Stimulated activated CD8-positive, alpha-beta memory T cell treated with anti-CD3 and anti-CD28 coated beads, Interleukin-2, amount 100 ng/mL, for 1 hour (primary cell): ENCODE measurements at regions not wholly inside any gene's neighbourhood (a gene's known extent, or its start where the extent isn't known, plus 50 kb on each side); places are given as distances from the start of the nearest gene placed in this dataset.

Experiments used
- DNase-seq, 2 donors: peaks; one replicate each; pipeline ENCODE4 v3.0.0-alpha.2; 2020; ENCODE audit warnings: low read depth in 2 of 2

GRCh38 chr2:9082158-9082557, 78.7 kb upstream of the MBOAT2 start:
- no peak for DNase-seq

DNA sequence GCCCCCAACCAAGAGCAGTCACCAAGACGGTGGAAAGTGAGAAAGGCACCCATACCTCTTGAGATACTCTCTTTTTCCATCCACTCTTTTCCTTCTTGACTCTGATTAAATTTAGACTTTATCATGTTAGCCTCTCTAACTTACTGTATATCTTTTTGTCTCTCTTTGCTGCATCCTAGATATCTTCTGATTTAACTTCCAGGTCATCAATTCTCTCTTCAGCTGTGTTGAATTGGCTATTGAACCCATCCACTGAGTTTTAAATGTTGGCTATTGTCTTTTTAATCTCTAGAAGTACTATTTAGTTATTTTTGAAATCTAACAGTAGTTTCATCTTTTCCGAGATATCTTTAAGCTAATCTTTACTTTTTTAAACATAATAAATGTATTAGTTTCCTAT, 78.3 kb upstream of the MBOAT2 start:
- DNase-seq = no peak

GRCh38 chr2:9078405-9078804, 74.9 kb upstream of the MBOAT2 start:
- no peak for DNase-seq

DNA sequence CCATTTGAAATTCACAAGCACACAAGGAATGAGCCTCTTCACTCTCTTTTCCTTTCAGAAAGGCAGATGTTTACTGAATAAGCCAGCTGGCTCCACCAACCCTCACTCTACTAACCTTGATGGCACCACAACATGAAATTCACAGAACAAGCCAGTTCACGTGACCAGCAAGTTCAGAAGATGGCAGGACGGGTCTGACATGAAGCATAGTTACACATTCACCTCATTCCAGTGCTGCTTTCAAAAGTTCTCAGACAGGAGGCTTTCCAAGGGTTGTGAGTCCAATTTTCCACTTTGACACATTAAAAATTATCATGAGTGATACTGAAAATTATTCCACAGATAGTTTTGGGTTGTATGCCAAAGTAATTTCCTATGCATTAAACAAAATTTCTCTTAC, 74.2 kb upstream of the MBOAT2 start:
- no peak for DNase-seq

- no peak for DNase-seq
Measured at GRCh38 chr2:9076755-9077154, 73.3 kb upstream of the MBOAT2 start.

DNA sequence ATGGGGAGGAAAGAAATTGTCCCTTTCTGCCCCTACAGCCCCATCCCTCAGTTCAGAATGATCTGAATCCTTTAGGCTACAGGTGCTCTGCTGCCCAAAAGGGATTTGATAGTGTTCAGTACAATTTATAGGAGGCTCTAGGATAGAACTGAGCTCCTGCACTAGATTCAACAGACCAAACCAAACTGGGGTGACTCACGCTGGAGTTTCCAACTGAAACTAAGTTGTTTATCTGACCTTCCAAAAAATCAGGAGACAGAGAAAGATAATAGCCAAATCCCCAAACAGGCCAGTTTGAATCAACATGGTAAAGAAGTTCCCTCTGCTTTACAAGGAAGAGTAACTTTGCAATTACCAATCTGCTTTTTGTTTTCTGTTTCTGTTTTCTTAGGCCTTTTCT, 72.7 kb upstream of the MBOAT2 start:
- no peak for DNase-seq

DNA sequence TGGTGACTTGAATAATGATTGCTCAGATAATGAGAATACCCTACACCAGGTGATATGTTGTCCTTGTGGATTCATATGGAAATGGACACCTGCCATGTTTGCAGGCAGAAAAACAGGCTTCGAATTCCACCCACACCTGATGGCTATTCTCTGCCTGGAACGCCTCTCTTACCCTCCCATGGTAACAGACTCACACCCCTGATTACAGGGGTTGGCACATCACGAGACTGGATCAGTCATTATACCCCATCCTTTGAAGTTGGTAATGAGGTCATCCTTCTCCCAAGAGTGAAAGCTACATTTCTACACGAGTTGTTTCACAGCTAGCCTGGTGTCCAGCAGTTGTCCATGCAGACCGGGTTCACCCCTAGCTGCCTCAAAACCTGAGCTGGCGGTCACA, 71.4 kb upstream of the MBOAT2 start:
- no peak for DNase-seq

DNA sequence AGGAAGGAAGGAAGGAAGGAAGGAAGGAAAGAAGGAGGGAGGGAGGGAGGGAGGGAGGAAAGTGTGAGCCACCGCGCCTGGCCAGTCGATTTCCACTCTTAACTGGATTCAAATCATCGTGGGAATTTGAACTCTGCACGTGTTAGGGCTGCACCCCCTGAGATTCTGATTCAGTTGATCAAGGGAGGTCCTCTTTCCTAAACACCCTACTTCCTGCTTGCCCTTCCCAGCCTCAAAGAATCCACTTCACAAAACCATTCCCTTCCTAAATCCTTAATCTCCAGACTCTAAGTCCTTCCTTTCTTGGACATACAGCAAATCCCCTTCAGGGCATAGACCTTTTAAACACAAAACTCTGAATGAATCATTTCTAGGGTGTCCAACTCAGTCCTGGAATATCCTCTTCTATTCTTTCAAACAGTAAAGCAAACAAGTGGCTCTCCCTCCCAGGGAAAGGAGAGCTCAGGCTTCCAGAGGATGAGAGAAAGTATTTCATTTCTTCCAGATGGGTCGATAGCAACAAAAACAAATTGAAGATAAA, 68.2 kb upstream of the MBOAT2 start:
- no peak for DNase-seq

- no peak for DNase-seq
Measured at GRCh38 chr2:9071032-9071431, 67.5 kb upstream of the MBOAT2 start.

- DNase-seq = no peak
Measured at GRCh38 chr2:9069543-9069942, 66.1 kb upstream of the MBOAT2 start.

GRCh38 chr2:9065901-9066300, 62.4 kb upstream of the MBOAT2 start:
- DNase-seq = no peak

DNA sequence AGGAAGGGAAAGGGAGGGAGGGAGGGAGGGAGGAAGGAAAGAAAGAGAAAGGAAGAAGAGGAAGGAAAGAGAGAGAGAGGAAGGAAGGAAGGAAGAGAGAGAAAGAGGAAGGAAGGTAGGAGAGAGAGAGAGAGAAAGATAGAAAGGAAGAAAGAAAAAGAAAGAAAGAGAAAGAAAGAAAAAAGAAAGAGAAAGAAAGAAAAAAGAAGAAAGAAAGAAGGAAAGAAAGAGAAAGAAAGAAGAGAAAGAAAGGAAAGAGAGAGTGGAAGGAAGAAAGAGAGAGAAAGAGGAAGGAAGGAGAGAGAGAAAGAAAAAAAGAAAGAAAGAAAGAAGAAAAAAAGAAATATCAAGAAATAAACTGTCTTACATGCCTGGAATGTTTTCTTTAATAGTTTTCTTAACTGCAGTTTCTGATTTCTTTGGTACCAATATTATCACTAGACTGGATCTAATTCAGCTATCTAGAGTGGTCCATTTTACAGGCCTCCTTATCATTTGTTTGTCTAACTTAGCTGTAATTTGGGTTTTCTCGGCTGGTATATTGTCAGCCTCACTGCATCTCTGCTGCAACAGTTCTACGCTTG, 59.6 kb upstream of the MBOAT2 start:
- no peak for DNase-seq

DNA sequence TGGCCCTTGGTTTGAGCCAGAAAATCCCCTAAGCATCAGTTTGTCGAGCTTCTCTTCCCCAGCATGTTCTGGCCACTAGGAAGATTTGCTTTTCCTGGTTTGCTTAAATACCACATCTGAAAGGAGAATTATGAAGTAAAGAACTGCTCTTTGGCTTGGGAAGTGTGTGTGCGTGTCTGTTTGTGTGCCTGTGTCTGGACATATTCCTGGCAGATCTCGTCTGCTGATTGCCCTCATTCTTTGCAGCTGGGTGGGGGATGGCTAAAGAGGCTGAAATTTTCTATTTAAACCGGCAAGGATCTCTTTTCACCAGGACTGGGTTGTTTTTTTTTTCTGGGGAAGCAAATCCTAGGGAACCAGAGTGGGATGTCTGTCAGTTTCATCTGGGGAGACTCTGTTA, 57.3 kb upstream of the MBOAT2 start:
- DNase-seq = no peak

GRCh38 chr2:9057939-9058761, 54.7 kb upstream of the MBOAT2 start:
- DNase-seq = no peak

DNA sequence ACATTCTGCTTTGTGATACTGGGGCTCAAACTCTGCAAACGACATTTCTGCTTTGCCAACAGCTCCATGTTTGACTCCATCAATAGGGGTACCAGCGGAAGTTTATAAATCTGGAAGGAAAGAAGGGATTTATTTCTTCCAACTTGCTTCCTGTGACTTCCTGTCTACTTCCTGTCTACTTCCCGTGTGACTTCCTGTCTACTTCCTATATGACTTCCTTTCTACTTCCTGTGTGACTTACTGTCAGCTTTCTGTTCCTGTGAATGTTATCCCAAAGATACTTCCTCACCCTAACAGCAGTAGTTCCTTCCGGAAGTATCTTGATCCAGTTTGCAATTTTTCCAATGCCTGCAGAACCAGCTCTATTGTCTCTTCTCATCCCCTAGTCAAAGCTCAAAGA, 52.0 kb upstream of the MBOAT2 start:
- no peak for DNase-seq

GRCh38 chr2:9053534-9053931, 50.0 kb upstream of the MBOAT2 start:
- no peak for DNase-seq
